GM18499 (cell line): ENCODE measurements at regions not wholly inside any gene's neighbourhood (a gene's known extent, or its start where the extent isn't known, plus 50 kb on each side); places are given as distances from the start of the nearest gene placed in this dataset.
"Not testable (repeated sequence)": the region's sequence is repeated elsewhere in the genome, so short reads cannot be mapped to it uniquely, and the experiment has no call there.

ENCODE experiments used
- ATAC-seq: cut with Tn5 transposase; IDR thresholded peaks from one replicate; pipeline ENCODE4 v1.9.1; 2021; ENCODE audit warnings: moderate number of reproducible peaks; ENCODE audit not compliant: insufficient read depth, unreplicated experiment

GRCh38 chr16:18263046-18263445 is 73.5 kb downstream of the NPIPA8 start:
- ATAC-seq = not testable (repeated sequence)

DNA sequence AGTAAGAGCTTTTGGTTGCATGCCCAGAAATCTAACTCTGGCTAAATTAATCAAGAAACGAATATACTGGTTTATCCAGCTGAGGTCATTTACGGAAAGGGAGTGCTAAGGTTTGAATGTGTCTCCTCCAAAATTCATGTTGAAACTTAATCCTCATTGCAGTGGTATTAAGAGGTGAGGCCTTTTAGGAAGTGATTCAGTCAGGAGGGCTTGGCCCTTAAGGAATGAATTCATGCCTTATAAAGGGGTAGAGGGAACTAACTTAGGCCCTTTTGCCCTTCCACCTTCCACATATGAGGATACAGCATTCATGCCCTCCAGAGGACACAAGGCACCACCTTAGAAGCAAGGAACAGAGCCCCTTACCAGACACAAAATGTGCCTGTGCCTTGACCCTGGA is 74.7 kb downstream of the NPIPA8 start:
- not testable (repeated sequence) for ATAC-seq

- ATAC-seq = not testable (repeated sequence)
Measured at GRCh38 chr16:18259496-18260176, 76.9 kb downstream of the NPIPA8 start.

DNA sequence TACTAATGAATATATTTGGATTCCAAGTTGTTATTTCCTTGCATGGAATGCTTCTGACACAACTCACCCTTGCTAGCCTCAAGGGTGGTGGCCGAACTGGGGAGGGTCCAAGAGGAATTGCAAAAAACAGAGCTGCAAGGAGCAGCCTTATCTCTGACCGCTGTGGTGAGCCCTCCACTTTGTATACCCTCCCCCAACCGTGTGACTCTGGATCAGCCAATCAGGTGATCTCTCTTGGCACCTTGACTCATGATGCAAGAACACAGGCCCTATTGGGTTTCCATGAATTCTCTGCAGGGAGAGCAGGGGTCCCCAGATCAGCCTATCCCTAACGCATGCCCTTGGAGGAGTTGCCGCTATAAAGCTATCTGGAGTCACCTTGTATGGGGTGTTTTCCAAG is 83.6 kb downstream of the NPIPA8 start:
- not testable (repeated sequence) for ATAC-seq

DNA sequence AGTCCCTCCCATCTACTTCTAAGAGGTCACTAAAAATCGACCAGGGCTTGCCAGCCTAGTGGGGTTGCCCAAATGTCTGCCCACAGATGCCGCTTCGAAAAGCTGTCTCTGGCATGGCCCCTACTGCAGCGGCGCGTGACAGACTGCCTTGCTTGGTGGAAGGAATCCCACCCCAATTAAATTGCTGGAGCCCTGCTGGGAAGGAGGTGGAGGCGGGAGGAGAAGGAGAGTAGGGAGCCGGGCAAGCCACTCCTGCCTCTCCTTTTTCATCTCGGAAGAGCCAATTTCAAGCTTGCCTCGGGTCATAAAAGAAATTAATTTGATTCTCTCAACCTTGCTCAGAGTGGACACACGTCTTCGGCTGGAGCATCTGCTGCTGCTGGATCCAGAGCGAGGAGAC is 106.0 kb downstream of the NPIPA8 start:
- not testable (repeated sequence) for ATAC-seq

DNA sequence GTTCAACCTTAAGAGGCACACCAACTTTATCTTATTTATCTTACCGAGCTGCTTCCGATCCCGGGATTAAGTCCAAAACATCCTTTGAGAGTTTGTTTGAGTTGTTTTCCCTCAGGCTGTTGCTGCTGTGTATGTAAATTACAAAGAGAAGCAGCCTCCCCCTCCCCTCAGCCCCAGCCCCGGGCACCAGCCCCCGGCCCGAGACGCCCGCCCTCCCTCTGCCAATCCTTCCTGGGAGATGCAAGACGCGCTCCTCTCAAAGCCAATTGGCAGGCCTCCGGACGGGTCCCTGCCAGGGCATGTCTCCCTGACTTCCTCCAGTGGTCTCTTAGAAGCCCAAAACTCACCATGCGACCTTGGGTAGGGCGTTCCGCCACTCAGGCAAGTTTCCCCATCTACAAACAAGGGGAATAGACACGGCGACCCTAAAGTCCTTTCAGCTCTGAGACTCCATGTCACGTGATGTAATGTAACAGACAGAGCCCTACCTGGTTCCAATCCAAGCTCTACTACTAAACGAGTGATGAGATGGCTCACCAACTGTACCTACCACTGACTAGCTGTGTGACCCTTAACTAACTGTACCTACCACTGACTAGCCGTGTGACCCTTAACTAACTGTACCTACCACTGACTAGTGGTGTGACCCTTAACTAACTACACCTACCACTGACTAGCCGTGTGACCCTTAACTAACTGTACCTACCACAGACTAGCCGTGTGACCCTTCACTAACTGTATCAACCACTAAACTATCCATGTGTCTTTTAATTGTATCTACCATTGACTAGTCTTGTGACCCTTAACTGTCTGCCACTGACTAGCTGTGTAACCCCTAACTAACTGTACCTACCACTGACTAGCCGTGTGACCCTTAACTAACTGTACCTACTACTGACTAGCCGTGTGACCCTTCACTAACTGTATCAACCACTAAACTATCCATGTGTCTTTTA is 114.2 kb downstream of the NPIPA8 start:
- not testable (repeated sequence) for ATAC-seq

GRCh38 chr16:18217741-18218140 is 118.8 kb downstream of the NPIPA8 start:
- not testable (repeated sequence) for ATAC-seq

- ATAC-seq = not testable (repeated sequence)
Measured at GRCh38 chr16:18216814-18217213, 119.7 kb downstream of the NPIPA8 start.

DNA sequence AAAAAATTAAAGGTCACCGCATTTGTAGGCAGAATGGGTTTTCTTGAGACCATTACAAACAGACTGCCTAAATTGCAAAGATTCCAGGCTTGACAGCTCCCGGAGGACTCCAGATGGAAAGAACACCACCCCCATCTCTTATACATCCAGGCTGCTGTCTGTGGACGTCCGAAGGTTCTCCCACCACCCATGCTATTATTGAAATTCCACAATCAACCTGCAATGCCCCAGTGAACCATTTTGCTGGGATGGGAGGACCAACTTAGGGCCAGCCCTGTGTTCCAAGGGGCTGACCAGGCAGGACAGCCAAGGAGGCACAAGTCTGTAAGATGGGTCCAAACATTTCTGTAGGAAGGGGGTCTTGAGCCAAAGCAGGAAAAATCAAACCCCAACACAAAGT is 122.7 kb downstream of the NPIPA8 start:
- not testable (repeated sequence) for ATAC-seq

DNA sequence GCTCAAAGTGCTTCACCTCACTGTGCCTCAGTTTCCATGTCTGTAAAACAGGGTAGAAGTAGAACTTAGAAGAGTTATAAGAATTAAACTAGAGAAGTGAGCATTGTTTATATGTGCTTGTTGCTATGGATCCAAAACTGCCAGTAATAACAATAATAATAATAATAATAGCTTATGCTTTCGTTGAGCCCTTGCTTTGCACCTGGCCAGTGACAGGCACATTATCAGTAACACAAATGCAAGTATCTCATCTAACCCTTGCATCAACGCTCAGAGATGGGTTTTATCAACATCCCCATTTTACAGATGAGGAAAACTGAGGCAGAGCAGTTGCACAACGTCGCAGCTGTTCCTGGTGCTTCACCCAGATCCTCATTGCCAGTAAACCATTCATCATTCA is 125.0 kb downstream of the NPIPA8 start:
- not testable (repeated sequence) for ATAC-seq

- not testable (repeated sequence) for ATAC-seq
Measured at GRCh38 chr16:18204786-18205185, 131.8 kb downstream of the NPIPA8 start.

- not testable (repeated sequence) for ATAC-seq
Measured at GRCh38 chr16:18204309-18204708, 132.2 kb downstream of the NPIPA8 start.

DNA sequence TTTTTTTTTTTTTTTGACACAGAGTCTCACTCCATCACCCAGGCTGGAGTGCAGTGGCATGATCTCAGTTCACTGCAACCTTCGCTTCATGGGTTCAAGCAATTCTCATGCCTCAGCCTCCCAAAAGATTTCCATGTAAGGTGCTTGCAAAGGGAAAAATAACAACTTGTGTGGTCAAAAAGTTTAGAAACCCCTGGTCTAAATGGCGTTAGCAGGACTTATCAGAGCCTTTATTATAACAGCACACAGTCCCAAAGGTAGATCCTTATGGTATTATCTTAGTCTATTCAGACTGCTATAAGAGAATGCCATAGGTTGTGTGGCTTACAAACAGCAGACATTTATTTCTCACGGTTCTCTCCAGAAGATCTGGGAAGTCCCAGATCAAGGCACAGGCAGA is 135.0 kb downstream of the NPIPA8 start:
- not testable (repeated sequence) for ATAC-seq

DNA sequence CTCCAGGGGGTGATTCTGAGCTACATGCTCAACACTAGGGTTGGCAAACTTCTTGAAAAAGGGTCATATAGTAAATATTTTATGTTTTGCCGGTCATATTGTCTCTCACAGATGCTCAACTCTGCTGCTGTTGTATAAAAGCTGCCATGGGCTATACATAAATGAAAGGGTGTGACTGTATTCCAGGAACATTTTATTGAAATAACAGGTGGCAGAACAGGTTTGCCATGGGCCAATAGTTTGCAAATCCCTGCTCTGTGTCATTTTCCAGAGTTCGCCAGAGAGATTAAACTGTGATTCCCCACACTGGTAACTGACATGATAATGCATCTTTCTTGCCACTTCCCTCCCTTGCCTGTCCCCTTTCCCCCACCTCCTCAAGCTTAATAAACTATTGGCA is 144.1 kb downstream of the NPIPA8 start:
- not testable (repeated sequence) for ATAC-seq

DNA sequence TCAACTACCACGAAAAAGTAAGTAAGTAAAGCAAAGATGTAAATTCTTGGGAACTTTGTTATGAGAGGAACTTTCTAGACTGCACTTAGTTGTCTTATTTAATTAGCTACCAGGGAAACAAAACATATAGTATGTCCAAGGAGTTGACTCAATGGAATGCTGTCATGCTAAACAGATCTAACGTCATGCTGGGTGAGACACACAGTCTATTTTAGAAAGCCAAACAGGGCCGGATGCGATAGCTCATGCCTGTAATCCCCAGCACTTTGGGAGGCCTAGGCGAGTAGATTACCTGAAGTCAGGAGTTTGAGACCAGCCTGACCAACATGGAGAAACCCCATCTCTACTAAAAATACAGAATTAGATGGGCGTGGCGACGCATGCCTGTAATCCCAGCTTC is 146.4 kb downstream of the NPIPA8 start:
- not testable (repeated sequence) for ATAC-seq

GRCh38 chr16:18184755-18185154 is 151.8 kb downstream of the NPIPA8 start:
- ATAC-seq = not testable (repeated sequence)

DNA sequence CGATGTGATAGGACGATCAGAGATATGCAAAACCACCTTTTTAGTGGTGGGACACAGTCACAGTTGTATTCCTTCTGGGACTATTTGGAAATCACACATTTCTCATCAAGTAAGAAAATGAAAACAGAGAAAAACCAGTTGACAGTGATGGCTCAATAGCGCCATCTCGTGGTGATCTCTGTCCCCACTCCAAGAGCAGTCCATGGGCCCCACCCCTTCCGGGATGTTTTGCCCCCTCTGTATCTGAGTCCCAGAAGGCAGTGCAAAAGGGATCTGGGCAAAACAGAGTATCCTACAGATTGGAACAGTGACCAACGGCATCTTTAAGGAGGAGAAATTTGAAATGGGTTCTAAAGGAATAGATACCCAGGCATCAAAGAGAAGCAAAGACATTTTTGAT is 155.5 kb downstream of the NPIPA8 start:
- not testable (repeated sequence) for ATAC-seq

DNA sequence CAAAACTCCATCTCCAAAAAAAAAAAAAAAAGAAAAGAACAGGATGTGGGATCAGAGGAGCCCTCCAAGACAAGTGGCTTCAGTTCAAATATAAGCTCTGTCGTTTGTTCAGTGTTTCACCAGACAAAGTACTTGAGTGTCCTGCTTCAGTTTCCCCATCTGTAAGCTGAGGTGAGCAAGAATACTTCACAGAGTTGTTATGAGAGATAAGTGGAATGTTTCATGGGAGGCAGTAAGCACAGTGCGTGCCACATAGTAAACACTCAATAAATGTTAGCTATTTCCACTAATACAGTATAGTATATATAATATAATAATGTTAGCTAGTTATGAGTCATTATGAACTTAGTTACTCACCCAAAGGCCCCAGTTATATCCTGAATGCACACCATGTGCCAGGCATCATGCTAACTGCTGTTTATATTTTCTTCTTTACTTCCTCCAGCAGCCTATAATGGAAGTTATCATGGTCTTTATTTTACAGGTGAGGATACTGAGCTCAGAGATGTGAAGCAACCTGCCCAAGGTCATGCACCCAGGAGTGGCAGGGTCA is 162.5 kb downstream of the NPIPA8 start:
- not testable (repeated sequence) for ATAC-seq

DNA sequence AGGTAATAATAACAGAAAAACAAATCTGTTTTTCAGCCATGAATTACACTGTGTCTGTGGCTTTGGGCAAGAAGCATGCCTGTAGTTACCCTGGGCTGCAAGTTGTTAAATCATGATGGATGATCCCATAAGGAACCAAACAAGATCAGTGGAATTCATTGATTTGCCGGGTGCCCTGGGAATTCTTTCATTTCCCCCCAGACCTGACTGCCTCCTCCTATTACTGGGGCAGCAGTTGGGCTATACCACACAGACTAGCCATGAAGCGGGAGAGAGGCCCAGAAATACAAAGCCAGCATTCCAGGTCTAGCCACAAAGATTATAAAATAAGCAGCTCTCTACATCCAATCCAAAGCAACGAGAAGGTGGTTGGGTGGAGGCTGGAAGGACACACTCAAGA is 174.2 kb downstream of the NPIPA8 start:
- not testable (repeated sequence) for ATAC-seq

DNA sequence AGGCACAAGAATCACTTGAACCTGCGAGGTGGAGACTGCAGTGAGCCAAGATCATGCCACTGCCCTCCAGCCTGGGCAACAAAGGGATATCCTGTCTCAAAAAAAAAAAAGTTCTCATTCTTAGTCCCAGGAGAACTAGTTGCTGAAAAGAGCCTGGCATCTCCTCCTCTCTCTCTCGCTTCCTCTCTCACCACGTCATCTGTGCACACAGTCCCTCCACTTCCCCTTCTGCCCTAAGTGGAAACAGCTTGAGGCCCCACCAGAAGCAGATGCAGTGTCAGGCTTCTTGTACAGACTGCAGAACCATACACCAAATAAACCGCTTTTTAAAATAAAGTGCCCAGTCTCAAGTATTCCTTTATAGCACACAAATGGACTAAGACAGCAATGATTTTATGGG is 175.3 kb downstream of the NPIPA8 start:
- ATAC-seq = not testable (repeated sequence)

DNA sequence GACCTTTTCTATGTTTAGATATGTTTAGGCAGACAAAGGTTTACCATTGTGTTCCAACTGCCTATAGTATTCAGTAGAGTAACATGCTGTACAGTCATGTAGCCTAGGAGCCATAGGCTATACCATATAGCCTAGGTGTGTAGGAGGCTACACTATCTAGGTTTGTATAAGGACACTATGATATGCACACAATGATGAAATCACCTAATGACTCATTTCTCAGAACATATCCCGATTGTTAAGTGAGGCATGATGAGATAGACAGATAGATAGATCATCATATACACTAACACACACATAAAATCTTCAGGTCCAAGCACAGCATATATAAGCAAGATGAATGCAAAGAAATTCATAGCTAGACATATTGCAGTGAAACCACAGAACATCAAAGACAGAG is 177.4 kb downstream of the NPIPA8 start:
- ATAC-seq = not testable (repeated sequence)
